ENCODE measurements at regions not wholly inside any gene's neighbourhood (a gene's known extent, or its start where the extent isn't known, plus 50 kb on each side); places are given as distances from the start of the nearest gene placed in this dataset.

DNA sequence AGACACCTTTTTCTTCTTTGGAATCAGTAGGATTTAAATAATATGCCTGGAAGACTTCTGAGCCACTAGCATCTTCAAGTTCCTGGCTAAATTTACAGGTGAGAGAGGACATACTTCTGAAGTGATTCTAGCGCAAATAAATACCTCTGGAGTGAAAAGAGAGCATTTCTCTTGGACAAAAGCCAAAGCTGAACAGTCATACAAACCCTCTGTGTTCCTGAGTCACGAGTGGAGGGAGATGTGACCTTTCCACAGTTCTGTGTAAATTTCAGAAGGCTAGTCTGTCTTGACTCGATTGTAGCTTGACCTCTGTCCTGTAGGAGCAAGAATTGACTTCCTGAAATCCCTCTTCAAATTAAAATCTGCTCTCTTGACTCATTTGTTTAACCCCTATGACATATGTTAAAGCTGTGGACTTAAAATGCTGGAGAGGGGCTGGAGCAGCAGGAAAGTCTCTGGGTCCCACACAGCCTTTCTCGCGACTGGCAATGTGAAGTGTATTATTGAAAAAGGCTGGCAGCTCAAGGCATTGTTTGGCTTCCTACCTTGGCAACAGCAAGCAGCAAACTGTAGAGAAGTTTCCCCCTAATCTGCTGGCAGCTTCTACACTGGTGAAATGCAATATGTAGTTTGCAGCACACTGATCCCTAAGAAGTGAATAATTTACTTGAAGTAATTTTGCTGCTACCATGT, 79.6 kb upstream of the GCFC2 start:
- no peak for TF ChIP-seq ZC3H10 (CRISPR knock-in tag; IDR thresholded peaks at IDR 0.05)
- TF ChIP-seq ZNF565 (CRISPR knock-in tag; conservative IDR thresholded peaks at IDR 0.05; ENCODE audit: low read depth), result no peak
- no peak for TF ChIP-seq ZNF70 (CRISPR knock-in tag; IDR thresholded peaks at IDR 0.05)
- no peak for TF ChIP-seq BACH2 (CRISPR knock-in tag; IDR thresholded peaks at IDR 0.05; ENCODE audit: borderline replicate concordance)
- no peak for TF ChIP-seq SNAI2 (CRISPR knock-in tag; IDR thresholded peaks at IDR 0.05)
- no peak for TF ChIP-seq OSR1 (CRISPR knock-in tag; IDR thresholded peaks at IDR 0.05)
- TF ChIP-seq CSDC2 (CRISPR knock-in tag; IDR thresholded peaks at IDR 0.05), result no peak
- TF ChIP-seq, protein P1, sequence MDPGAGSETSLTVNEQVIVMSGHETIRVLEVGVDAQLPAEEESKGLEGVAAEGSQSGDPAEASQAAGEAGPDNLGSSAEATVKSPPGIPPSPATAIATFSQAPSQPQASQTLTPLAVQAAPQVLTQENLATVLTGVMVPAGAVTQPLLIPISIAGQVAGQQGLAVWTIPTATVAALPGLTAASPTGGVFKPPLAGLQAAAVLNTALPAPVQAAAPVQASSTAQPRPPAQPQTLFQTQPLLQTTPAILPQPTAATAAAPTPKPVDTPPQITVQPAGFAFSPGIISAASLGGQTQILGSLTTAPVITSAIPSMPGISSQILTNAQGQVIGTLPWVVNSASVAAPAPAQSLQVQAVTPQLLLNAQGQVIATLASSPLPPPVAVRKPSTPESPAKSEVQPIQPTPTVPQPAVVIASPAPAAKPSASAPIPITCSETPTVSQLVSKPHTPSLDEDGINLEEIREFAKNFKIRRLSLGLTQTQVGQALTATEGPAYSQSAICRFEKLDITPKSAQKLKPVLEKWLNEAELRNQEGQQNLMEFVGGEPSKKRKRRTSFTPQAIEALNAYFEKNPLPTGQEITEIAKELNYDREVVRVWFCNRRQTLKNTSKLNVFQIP (CRISPR knock-in tag; IDR thresholded peaks at IDR 0.05; ENCODE audit: borderline replicate concordance, low read depth), result no peak
- no peak for TF ChIP-seq TCF4 (CRISPR knock-in tag; IDR thresholded peaks at IDR 0.05; ENCODE audit: borderline replicate concordance)
- TF ChIP-seq ZFP30 (CRISPR knock-in tag; IDR thresholded peaks at IDR 0.05), result no peak
- no peak for ATAC-seq

DNA sequence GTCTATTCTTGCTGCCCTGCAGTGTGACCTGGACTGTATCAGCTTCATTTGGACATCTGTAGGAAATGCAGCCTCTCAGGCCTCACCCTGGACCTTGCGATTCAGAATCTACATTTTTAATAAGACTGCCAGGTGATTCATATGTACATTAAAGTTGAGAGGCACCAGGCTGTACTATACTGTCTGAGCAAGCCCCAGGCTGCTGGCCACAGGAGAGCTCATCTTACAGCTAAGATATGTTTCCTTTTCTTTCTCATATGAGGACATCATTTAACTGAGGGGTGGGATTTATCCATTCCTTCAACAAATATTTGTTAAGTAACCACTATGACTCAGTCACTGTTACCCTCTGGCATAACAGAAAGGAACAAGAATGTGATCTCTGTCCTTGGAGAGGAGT, 78.2 kb upstream of the GCFC2 start:
- no peak; the same call in 2 of the 3 replicates for ATAC-seq
- TF ChIP-seq CSDC2 (CRISPR knock-in tag; IDR thresholded peaks at IDR 0.05) (no peak), ARNTL (CRISPR knock-in tag; IDR thresholded peaks at IDR 0.05; ENCODE audit: borderline replicate concordance, low read depth) (no peak)

GRCh38 chr2:75788154-75788553, 77.4 kb upstream of the GCFC2 start:
- TF ChIP-seq ESRRG (CRISPR knock-in tag; IDR thresholded peaks at IDR 0.05), result no peak
- TF ChIP-seq OSR1 (CRISPR knock-in tag; IDR thresholded peaks at IDR 0.05), result no peak
- TF ChIP-seq GLIS3 (CRISPR knock-in tag; IDR thresholded peaks at IDR 0.05), result no peak
- no peak for TF ChIP-seq ZFP30 (CRISPR knock-in tag; IDR thresholded peaks at IDR 0.05)
- TF ChIP-seq RARB (CRISPR knock-in tag; IDR thresholded peaks at IDR 0.05), result no peak
- TF ChIP-seq ARNTL (CRISPR knock-in tag; IDR thresholded peaks at IDR 0.05; ENCODE audit: borderline replicate concordance, low read depth), result no peak
- TF ChIP-seq TOX (CRISPR knock-in tag; IDR thresholded peaks at IDR 0.05; ENCODE audit: borderline replicate concordance), result no peak
- TF ChIP-seq, protein P1 (CRISPR knock-in tag; IDR thresholded peaks at IDR 0.05; ENCODE audit: borderline replicate concordance, low read depth), result no peak
- no peak for TF ChIP-seq ZNF565 (CRISPR knock-in tag; conservative IDR thresholded peaks at IDR 0.05; ENCODE audit: low read depth)
- no peak for TF ChIP-seq PPARA (CRISPR knock-in tag; IDR thresholded peaks at IDR 0.05; ENCODE audit: borderline replicate concordance)
- TF ChIP-seq, protein P2, sequence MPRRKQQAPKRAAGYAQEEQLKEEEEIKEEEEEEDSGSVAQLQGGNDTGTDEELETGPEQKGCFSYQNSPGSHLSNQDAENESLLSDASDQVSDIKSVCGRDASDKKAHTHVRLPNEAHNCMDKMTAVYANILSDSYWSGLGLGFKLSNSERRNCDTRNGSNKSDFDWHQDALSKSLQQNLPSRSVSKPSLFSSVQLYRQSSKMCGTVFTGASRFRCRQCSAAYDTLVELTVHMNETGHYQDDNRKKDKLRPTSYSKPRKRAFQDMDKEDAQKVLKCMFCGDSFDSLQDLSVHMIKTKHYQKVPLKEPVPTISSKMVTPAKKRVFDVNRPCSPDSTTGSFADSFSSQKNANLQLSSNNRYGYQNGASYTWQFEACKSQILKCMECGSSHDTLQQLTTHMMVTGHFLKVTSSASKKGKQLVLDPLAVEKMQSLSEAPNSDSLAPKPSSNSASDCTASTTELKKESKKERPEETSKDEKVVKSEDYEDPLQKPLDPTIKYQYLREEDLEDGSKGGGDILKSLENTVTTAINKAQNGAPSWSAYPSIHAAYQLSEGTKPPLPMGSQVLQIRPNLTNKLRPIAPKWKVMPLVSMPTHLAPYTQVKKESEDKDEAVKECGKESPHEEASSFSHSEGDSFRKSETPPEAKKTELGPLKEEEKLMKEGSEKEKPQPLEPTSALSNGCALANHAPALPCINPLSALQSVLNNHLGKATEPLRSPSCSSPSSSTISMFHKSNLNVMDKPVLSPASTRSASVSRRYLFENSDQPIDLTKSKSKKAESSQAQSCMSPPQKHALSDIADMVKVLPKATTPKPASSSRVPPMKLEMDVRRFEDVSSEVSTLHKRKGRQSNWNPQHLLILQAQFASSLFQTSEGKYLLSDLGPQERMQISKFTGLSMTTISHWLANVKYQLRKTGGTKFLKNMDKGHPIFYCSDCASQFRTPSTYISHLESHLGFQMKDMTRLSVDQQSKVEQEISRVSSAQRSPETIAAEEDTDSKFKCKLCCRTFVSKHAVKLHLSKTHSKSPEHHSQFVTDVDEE (CRISPR knock-in tag; IDR thresholded peaks at IDR 0.05), result no peak
- no peak for TF ChIP-seq ZC3H10 (CRISPR knock-in tag; IDR thresholded peaks at IDR 0.05)
- TF ChIP-seq CSRNP3 (CRISPR knock-in tag; IDR thresholded peaks at IDR 0.05), result no peak
- TF ChIP-seq, protein P3, sequence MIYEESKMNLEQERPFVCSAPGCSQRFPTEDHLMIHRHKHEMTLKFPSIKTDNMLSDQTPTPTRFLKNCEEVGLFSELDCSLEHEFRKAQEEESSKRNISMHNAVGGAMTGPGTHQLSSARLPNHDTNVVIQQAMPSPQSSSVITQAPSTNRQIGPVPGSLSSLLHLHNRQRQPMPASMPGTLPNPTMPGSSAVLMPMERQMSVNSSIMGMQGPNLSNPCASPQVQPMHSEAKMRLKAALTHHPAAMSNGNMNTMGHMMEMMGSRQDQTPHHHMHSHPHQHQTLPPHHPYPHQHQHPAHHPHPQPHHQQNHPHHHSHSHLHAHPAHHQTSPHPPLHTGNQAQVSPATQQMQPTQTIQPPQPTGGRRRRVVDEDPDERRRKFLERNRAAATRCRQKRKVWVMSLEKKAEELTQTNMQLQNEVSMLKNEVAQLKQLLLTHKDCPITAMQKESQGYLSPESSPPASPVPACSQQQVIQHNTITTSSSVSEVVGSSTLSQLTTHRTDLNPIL (CRISPR knock-in tag; IDR thresholded peaks at IDR 0.05; ENCODE audit: low read depth), result no peak
- no peak for TF ChIP-seq ZNF8 (CRISPR knock-in tag; IDR thresholded peaks at IDR 0.05)
- TF ChIP-seq ZNF70 (CRISPR knock-in tag; IDR thresholded peaks at IDR 0.05), result no peak
- no peak for TF ChIP-seq ISL1 (CRISPR knock-in tag; IDR thresholded peaks at IDR 0.05)
- TF ChIP-seq, protein P4, sequence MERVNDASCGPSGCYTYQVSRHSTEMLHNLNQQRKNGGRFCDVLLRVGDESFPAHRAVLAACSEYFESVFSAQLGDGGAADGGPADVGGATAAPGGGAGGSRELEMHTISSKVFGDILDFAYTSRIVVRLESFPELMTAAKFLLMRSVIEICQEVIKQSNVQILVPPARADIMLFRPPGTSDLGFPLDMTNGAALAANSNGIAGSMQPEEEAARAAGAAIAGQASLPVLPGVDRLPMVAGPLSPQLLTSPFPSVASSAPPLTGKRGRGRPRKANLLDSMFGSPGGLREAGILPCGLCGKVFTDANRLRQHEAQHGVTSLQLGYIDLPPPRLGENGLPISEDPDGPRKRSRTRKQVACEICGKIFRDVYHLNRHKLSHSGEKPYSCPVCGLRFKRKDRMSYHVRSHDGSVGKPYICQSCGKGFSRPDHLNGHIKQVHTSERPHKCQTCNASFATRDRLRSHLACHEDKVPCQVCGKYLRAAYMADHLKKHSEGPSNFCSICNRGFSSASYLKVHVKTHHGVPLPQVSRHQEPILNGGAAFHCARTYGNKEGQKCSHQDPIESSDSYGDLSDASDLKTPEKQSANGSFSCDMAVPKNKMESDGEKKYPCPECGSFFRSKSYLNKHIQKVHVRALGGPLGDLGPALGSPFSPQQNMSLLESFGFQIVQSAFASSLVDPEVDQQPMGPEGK (CRISPR knock-in tag; IDR thresholded peaks at IDR 0.05; ENCODE audit: borderline replicate concordance), result no peak

More at GRCh38 chr2:75788154-75788553, 77.4 kb upstream of the GCFC2 start:
- no peak for ATAC-seq

Measured in SK-N-SH treated with all-trans-retinoic acid at 6 μM for 48 hours (cell line).